ENCODE measurements at regions not wholly inside any gene's neighbourhood (a gene's known extent, or its start where the extent isn't known, plus 50 kb on each side); places are given as distances from the start of the nearest gene placed in this dataset.

DNA sequence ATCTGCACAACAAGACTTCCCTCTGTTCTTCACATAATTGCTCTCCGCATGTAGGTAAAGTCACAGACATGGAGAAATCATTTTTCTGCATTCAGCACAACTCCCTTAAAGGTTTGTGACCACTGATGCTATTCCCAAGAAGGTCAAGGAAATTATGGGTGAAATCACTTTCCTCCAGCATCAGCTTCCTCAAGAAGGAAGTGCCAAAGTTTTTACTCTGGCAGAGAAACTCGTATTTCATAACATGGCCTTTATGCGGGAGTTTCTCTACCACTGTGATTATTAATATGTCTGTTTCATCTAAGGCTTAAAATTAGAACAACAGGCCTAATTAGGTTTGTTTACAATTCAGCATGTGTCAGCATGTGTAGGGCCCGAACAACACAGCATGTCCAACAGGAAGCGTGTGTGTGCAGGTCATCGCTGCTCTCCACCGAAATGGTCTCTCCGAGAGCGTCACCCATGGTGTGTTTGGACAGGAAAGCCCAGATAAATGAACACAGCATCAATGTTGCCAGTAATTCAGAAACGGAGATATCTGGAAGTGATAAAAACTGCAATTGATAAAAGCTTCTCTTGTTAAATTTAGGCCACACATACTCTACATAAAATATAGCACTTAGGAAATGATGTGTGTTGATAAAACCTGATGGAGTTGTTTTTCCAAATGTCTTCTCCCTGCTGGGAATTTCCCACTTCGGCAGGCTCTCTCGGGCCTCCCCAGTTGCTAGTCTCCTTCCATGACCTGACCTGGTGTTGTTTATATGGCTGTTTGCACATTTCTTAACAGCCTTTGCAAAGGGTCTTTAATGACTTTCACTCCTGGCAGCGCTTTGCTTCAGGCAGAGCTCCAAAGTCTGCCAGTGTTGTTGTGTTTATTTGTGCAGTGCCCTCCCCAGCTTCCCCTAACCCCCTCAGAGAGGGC, 265.1 kb upstream of the CEP162 start:
- H3K4me3 Mint-ChIP-seq: no peak overlapping the region
- H3K27ac Mint-ChIP-seq: no peak overlapping the region
- H3K9me3 Mint-ChIP-seq: peaks cover 14% of the 10 kb centered on the region
- no peak for ATAC-seq (replicated peaks)
- H3K27me3 Mint-ChIP-seq: no peaks in the 10 kb centered on the region
- no peaks in the 10 kb centered on the region for H3K4me1 Mint-ChIP-seq
- H3K36me3 Mint-ChIP-seq (ENCODE audit: low read depth): no peaks in the 10 kb centered on the region

DNA sequence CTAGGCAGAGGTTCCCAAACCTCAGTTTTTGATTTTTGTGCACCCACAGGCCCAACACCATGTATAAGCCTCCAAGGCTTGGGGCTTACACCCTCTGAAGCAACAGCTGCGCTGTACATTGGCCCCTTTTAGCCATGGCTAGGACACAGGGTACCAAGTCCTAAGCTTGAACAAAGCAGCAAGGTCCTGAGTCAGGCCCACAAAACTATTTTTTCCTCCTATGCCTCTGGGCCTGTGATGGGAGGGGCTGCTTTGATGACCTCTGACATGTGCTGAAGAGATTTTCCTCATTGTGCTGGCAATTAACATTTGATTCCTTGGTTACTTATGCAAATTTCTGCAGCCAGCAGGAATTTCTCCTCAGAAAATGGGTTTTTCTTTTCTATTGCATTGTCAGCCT, 262.2 kb upstream of the CEP162 start:
- no peak overlapping the region for H3K27ac Mint-ChIP-seq
- H3K4me3 Mint-ChIP-seq: no peak overlapping the region
- peaks cover 15% of the 10 kb centered on the region for H3K9me3 Mint-ChIP-seq
- H3K4me1 Mint-ChIP-seq: no peaks in the 10 kb centered on the region
- no peaks in the 10 kb centered on the region for H3K36me3 Mint-ChIP-seq (ENCODE audit: low read depth)
- no peak for ATAC-seq (replicated peaks)
- no peaks in the 10 kb centered on the region for H3K27me3 Mint-ChIP-seq

DNA sequence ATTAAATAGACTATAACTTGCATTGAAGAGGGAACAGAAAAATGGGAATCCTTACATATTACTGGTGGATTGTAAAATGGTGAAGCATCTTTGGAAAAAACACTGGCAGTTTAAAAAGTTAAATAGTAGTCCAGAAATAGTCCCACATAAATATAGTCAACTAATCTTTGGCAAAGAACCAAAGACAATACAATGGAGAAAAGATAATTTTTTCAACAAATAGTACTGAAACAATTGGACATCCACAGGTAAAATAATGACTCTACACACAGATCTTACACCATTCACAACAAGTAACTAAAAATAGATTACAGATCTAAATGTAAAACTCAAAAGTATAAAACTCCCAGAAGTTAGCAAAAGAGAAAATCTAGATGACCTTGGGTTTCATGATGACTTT, 259.1 kb upstream of the CEP162 start:
- no peaks in the 10 kb centered on the region for H3K36me3 Mint-ChIP-seq (ENCODE audit: low read depth)
- no peak for ATAC-seq (replicated peaks)
- H3K4me1 Mint-ChIP-seq: no peaks in the 10 kb centered on the region
- no peaks in the 10 kb centered on the region for H3K27me3 Mint-ChIP-seq
- no peak overlapping the region for H3K4me3 Mint-ChIP-seq
- H3K9me3 Mint-ChIP-seq: peaks cover 18% of the 10 kb centered on the region
- H3K27ac Mint-ChIP-seq: no peak overlapping the region

DNA sequence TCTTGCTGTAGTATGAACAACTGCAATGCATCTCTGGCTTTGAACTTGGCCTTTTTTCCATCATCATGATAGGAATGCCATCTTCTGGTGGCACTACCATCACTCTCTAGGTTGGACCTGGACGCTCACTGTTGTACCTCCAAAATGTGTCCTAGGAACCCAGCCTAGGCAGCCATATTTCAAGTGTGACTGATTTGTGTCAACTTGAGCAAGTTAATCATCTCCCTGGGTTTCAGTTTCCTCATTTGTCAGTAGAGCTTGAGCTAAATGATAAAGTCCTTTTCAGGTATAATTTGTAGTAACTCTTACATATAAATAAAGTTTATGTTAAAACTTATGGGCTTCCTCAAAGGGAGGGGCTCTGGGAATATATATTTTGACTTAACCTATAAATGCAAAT, 241.7 kb upstream of the CEP162 start:
- Mint-ChIP-seq H3K27ac (no peak overlapping the region), H3K36me3 (ENCODE audit: low read depth) (no peaks in the 10 kb centered on the region)

DNA sequence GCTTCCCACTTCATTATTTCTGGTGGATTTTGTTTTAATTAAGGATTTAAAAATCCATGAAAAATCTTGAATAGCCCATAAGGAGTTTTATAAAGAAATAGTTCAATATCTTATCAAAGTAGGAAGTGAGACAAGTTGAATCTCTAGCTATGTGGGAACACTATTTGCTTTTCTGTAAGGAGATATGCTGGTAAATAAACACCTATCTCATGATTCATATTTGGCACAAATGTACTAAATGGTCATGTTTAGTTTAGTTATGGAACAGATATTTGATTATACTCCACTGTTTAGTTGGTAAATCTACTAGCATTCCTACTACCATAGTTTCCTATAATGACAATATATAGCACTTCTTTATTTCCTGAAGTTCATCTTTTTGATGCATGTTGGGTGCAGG, 239.9 kb upstream of the CEP162 start:
- no peaks in the 10 kb centered on the region for H3K9me3 Mint-ChIP-seq
- H3K27me3 Mint-ChIP-seq: no peaks in the 10 kb centered on the region
- H3K4me3 Mint-ChIP-seq: no peak overlapping the region
- no peaks in the 10 kb centered on the region for H3K36me3 Mint-ChIP-seq (ENCODE audit: low read depth)
- H3K4me1 Mint-ChIP-seq: no peaks in the 10 kb centered on the region
- no peak for ATAC-seq (replicated peaks)
- H3K27ac Mint-ChIP-seq: no peak overlapping the region

More for the DNA sequence above, 241.7 kb upstream of the CEP162 start:
- H3K27me3 Mint-ChIP-seq: no peaks in the 10 kb centered on the region
- no peak for ATAC-seq (replicated peaks)
- H3K4me3 Mint-ChIP-seq: no peak overlapping the region
- peaks cover 5% of the 10 kb centered on the region for H3K9me3 Mint-ChIP-seq
- H3K4me1 Mint-ChIP-seq: no peaks in the 10 kb centered on the region

DNA sequence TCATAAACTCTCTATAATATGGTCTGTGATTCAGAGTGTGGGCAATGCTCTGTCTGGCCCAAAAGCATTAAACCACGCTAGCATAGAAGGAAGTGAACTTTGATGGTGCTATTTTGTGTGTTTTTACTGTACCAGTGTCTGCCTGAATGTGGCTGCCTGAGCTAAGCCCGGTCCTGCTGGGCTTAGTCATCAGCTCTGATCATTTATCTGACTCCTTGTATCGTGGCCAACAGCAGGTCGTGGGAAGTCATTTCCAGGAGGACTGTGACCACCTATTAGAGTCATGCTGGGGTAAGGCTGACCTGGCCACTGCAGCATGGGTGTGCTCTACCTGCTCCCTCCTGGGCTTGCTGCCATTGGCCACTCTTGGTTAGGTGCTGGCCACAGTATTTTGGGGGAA, 239.1 kb upstream of the CEP162 start:
- H3K4me3 Mint-ChIP-seq: no peak overlapping the region
- H3K9me3 Mint-ChIP-seq: no peaks in the 10 kb centered on the region
- no peaks in the 10 kb centered on the region for H3K4me1 Mint-ChIP-seq
- no peaks in the 10 kb centered on the region for H3K36me3 Mint-ChIP-seq (ENCODE audit: low read depth)
- ATAC-seq (replicated peaks): no peak
- no peaks in the 10 kb centered on the region for H3K27me3 Mint-ChIP-seq
- H3K27ac Mint-ChIP-seq: no peak overlapping the region

DNA sequence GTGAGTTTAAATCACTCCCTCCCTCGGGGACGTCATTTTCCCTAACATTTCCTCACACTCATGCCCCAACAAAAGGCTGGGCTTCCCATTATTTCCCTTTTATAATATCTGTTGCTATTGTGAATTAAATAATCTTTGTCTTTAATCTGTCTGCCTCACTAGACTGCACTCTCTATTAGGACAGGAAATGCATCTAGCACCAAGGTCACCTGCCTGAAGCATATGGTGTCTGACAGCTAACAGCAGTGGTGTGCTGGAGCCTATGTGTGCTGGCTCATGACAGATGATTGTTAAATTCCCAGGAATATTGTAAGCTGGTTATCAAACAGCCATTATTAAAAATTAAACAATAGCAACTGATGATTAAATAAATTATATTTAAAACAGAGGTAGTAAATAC, 237.0 kb upstream of the CEP162 start:
- H3K4me3 Mint-ChIP-seq: no peak overlapping the region
- no peak for ATAC-seq (replicated peaks)
- H3K4me1 Mint-ChIP-seq: no peaks in the 10 kb centered on the region
- no peaks in the 10 kb centered on the region for H3K36me3 Mint-ChIP-seq (ENCODE audit: low read depth)
- H3K27ac Mint-ChIP-seq: no peak overlapping the region
- H3K9me3 Mint-ChIP-seq: no peaks in the 10 kb centered on the region
- H3K27me3 Mint-ChIP-seq: no peaks in the 10 kb centered on the region

DNA sequence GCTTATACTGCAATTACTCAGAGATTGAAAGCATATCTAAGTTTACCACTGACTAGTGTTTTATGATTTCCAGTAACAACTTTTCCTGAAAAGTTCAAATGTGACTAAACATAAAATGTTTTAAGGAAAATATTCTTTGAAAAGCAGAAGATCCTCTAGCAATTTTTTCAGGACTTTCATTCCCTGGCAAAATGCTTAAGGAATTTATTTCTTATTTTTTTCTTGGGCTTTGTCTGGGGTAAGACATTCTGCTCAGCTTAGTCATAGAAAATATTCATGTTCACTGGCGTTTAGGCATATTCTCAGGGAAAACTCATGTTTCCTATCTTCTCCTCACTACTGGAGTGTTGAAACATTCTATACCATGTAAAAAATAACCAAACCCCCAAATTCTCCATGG, 235.3 kb upstream of the CEP162 start:
- H3K4me3 Mint-ChIP-seq: no peak overlapping the region
- ATAC-seq (replicated peaks): no peak
- H3K27me3 Mint-ChIP-seq: no peaks in the 10 kb centered on the region
- H3K36me3 Mint-ChIP-seq (ENCODE audit: low read depth): no peaks in the 10 kb centered on the region
- no peak overlapping the region for H3K27ac Mint-ChIP-seq
- no peaks in the 10 kb centered on the region for H3K4me1 Mint-ChIP-seq
- peaks cover 4% of the 10 kb centered on the region for H3K9me3 Mint-ChIP-seq

DNA sequence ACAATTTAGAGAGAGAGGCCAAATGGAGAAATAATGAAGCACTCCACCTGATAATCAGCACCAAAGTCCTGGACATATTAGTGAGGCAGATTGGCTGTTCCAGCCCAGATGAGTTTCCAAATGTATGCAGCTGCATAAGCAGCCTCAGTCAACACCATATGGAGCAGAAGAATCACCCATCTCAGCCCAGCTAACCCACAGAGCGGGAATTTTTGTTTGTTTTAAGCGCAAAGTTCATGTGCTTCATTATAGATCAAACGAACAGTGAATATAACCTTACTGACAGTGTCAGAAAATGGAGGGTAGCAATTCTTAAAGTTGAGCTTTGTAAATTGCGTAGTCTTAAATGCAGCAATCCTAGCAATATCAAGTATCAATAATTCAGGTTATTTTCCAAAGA, 234.0 kb upstream of the CEP162 start:
- no peaks in the 10 kb centered on the region for H3K36me3 Mint-ChIP-seq (ENCODE audit: low read depth)

DNA sequence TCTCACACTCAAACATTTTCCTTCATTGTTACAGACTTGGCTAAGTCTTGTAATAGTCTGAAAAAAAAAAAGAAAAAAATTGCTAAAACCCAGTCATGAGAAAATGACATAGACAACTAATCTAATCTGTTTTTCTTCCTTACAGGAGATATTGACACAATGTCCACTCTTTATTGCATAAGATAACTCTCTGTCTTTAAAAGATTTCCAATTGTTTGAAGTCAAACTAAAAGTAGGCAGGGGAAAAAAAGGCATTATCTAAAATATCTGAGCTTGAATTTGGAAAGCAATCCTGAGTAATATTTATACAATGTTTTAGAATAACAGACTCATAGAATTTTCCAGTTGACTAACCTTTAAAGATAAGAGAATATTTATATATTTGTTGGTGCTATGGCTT, 233.0 kb upstream of the CEP162 start:
- no peaks in the 10 kb centered on the region for H3K36me3 Mint-ChIP-seq (ENCODE audit: low read depth)

More for the DNA sequence above, 234.0 kb upstream of the CEP162 start:
- Mint-ChIP-seq H3K9me3 (peaks cover 4% of the 10 kb centered on the region), H3K27ac (no peak overlapping the region), H3K4me1 (no peaks in the 10 kb centered on the region), H3K4me3 (no peak overlapping the region), H3K27me3 (no peaks in the 10 kb centered on the region)
- no peak for ATAC-seq (replicated peaks)

DNA sequence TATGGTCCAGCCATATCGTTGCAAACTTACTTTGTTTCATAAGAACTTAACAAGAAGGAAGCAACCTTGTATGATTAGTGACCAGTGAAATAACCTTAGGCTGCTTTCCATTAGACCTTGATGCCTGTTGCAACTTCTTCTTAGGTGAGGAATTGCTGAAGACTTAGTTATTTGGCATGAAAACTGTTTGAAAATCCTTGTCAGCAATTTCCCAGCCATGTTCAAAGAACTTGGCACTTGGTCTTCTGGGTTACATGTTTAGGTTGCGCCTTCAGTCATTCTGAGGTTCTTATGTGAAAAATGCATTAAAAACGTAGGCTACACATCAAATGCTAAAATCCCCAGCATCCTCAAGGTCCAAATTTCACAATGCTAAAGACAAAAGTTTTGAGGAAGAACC, 232.0 kb upstream of the CEP162 start:
- no peaks in the 10 kb centered on the region for H3K4me1 Mint-ChIP-seq
- H3K36me3 Mint-ChIP-seq (ENCODE audit: low read depth): no peaks in the 10 kb centered on the region
- peaks cover 4% of the 10 kb centered on the region for H3K9me3 Mint-ChIP-seq
- H3K27me3 Mint-ChIP-seq: no peaks in the 10 kb centered on the region
- ATAC-seq (replicated peaks): no peak
- H3K4me3 Mint-ChIP-seq: no peak overlapping the region
- H3K27ac Mint-ChIP-seq: no peak overlapping the region

More for the DNA sequence above, 233.0 kb upstream of the CEP162 start:
- H3K4me1 Mint-ChIP-seq: no peaks in the 10 kb centered on the region
- no peak for ATAC-seq (replicated peaks)
- peaks cover 4% of the 10 kb centered on the region for H3K9me3 Mint-ChIP-seq
- no peak overlapping the region for H3K27ac Mint-ChIP-seq
- no peak overlapping the region for H3K4me3 Mint-ChIP-seq
- no peaks in the 10 kb centered on the region for H3K27me3 Mint-ChIP-seq

DNA sequence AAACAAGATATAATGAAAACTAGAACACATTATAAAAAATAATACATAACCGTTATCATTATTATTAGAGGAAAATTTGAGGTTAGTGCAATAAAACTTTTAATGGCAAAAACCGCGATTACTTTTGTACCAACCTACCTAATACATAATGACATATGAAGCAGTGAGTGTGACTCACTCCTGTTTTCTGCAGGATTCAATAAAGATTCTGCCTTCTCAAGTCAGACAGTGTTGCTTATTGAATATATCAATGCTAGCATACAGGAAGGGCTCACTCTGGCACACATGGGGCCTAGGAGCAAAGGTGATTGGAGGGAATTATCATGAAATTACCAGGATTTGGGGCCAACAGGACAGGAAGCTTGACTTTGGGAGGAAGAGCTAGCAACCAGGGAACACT, 230.8 kb upstream of the CEP162 start:
- H3K27ac Mint-ChIP-seq: no peak overlapping the region
- no peak overlapping the region for H3K4me3 Mint-ChIP-seq
- H3K9me3 Mint-ChIP-seq: peaks cover 4% of the 10 kb centered on the region
- no peak for ATAC-seq (replicated peaks)
- no peaks in the 10 kb centered on the region for H3K36me3 Mint-ChIP-seq (ENCODE audit: low read depth)
- H3K27me3 Mint-ChIP-seq: no peaks in the 10 kb centered on the region
- H3K4me1 Mint-ChIP-seq: no peaks in the 10 kb centered on the region

DNA sequence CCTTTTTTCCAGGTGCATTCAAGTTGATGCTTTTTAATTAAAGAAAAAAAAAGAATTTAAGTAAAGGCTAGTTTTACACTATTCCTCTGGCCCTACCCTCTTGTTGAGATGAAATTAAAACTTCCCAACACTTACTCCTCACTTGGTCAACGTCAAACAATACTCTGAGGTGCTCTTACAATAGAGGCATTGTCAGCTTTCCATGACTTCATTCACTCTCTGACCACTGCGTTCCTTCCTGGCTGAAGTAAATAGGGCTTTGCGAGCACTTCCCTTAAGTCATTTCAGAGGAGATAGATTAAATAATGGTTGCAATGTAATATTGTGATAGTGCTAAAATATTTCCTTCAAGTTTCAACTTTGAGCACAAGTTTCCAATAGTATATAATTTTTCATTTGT, 229.8 kb upstream of the CEP162 start:
- H3K4me3 Mint-ChIP-seq: no peak overlapping the region
- H3K4me1 Mint-ChIP-seq: no peaks in the 10 kb centered on the region
- H3K27ac Mint-ChIP-seq: no peak overlapping the region
- H3K36me3 Mint-ChIP-seq (ENCODE audit: low read depth): no peaks in the 10 kb centered on the region
- no peaks in the 10 kb centered on the region for H3K27me3 Mint-ChIP-seq
- ATAC-seq (replicated peaks): no peak
- peaks cover 4% of the 10 kb centered on the region for H3K9me3 Mint-ChIP-seq

DNA sequence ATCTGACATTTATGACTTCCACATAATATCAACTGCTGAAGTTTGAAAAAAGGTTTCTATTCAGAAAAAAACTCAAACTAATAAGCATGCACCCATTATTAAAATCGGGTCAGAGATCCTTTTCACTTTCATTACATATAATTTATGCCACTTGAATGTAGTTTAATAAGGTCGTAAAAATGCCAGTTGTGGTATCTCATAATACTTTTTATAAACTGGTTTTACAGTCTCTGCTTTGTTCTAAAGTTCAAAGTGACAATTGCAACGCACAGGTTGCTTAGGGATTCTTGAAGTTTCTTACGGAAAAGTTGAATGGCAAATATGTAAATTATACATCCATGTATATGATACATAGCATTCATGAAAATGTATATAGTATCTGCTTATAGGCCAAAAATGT, 229.4 kb upstream of the CEP162 start:
- H3K4me3 Mint-ChIP-seq: no peak overlapping the region
- peaks cover 4% of the 10 kb centered on the region for H3K9me3 Mint-ChIP-seq
- no peak for ATAC-seq (replicated peaks)
- H3K27ac Mint-ChIP-seq: no peak overlapping the region
- H3K27me3 Mint-ChIP-seq: no peaks in the 10 kb centered on the region
- H3K36me3 Mint-ChIP-seq (ENCODE audit: low read depth): no peaks in the 10 kb centered on the region
- no peaks in the 10 kb centered on the region for H3K4me1 Mint-ChIP-seq

DNA sequence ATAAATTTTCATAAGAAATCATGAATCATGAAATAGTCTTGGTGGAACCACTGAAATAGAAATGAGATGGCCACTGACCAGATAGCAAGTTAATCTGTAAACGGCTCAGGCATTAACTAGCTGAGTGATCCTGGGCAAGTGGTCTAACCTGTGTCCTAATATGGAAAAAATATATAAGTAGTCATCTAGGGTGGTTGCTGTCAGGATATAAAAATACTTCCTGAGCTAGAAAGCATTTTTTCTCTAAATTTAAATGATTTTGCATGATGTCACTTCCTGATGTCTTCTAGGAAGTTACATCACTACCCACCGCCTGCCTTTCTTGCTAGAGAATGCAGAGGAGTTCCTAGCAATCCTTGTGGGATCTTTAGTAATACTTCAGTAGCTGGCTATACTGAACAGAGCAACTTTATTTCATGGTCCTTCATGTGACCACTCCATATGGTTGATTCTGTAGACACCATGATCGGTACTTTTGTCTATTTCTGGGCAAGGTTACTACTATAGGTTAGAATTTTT, 228.1 kb upstream of the CEP162 start:
- H3K36me3 Mint-ChIP-seq (ENCODE audit: low read depth): no peaks in the 10 kb centered on the region
- ATAC-seq (replicated peaks): no peak
- H3K4me1 Mint-ChIP-seq: no peaks in the 10 kb centered on the region
- peaks cover 4% of the 10 kb centered on the region for H3K9me3 Mint-ChIP-seq
- H3K4me3 Mint-ChIP-seq: no peak overlapping the region
- no peak overlapping the region for H3K27ac Mint-ChIP-seq
- H3K27me3 Mint-ChIP-seq: no peaks in the 10 kb centered on the region

All from activated T-helper 17 cell treated with anti-CD3 and anti-CD28 coated beads, Interleukin-2, amount 50 U/mL, for 72 hours (primary cell).